ENCODE measurements at regions not wholly inside any gene's neighbourhood (a gene's known extent, or its start where the extent isn't known, plus 50 kb on each side); places are given as distances from the start of the nearest gene placed in this dataset.

DNA sequence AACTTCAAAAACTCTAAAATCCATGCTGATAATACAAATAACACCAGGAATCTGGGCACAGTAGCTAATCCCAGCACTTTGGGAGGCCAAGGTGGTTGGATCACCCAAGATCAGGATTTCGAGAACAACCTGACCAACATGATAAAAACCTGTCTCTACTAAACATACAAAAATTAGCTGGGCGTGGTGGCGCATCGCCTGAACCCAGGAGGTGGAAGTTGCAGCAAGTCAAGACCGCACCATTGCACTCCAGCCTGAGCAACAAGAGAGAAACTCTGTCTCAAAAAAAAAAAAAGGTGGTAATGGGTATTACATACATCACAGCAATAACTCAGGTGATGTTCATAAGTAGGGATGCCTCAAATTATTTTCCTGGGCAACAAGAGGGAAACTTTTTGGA is 315.0 kb upstream of the MEOX2 start:
- Histone ChIP-seq H3K9ac (ENCODE audit: low read depth, low read length) (no peak overlapping the region), H3K4me3 (ENCODE audit: low read depth, low read length) (no peak overlapping the region), H3K27me3 (ENCODE audit: control insufficient read depth, insufficient read depth, low read length) (no peaks in the 10 kb centered on the region), H3K36me3 (ENCODE audit: control insufficient read depth, insufficient read depth, low read length) (no peaks in the 10 kb centered on the region), H3K27ac (ENCODE audit: low read depth, low read length) (no peak overlapping the region), H3K4me1 (ENCODE audit: control insufficient read depth, insufficient read depth, low read length) (no peaks in the 10 kb centered on the region), H3K9me3 (ENCODE audit: control insufficient read depth, insufficient read depth, low read length) (no peaks in the 10 kb centered on the region)

DNA sequence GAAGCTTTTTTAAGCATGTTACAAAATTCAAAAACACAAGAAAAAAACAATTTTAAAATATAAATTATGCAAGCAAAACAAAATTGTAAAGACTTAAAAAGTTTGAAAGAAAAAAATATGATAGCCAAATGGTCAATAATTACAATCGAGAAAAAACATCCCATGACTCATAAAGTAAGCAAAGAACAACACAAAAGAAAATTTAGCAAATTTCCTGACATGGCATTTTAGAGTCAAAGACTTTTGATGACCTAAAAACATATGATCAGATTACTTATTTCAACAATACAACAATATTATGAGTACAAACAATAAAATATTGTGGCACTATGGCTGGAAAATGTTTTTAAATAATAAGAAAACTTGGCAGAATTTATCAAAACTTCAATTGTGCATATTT is 312.1 kb upstream of the MEOX2 start:
- H3K4me1 ChIP-seq (ENCODE audit: control insufficient read depth, insufficient read depth, low read length): no peaks in the 10 kb centered on the region
- no peaks in the 10 kb centered on the region for H3K36me3 ChIP-seq (ENCODE audit: control insufficient read depth, insufficient read depth, low read length)
- H3K27ac ChIP-seq (ENCODE audit: low read depth, low read length): no peak overlapping the region
- no peaks in the 10 kb centered on the region for H3K27me3 ChIP-seq (ENCODE audit: control insufficient read depth, insufficient read depth, low read length)
- no peak overlapping the region for H3K9ac ChIP-seq (ENCODE audit: low read depth, low read length)
- H3K9me3 ChIP-seq (ENCODE audit: control insufficient read depth, insufficient read depth, low read length): no peaks in the 10 kb centered on the region
- no peak overlapping the region for H3K4me3 ChIP-seq (ENCODE audit: low read depth, low read length)

DNA sequence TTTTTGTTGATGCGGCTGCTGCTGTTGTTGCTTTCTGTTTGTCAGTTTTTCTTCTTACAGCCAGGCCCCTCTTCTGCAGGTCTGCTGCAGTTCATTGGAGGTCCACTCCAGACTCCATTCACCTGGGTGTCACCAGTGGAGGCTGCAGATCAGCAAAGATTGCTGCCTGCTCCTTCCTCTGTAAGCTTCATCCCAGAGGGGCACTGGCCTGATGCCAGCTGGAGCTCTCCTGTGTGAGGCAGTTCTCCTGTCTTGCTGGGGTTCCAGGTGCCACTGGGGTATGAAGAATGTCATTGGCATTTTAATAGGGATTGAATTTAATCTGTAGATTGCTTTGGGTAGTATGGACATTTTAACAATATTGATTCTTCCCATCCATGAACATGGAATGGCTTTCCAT is 308.5 kb upstream of the MEOX2 start:
- Histone ChIP-seq H3K4me3 (ENCODE audit: low read depth, low read length) (no peak overlapping the region), H3K27me3 (ENCODE audit: control insufficient read depth, insufficient read depth, low read length) (no peaks in the 10 kb centered on the region), H3K9ac (ENCODE audit: low read depth, low read length) (no peak overlapping the region), H3K27ac (ENCODE audit: low read depth, low read length) (no peak overlapping the region), H3K36me3 (ENCODE audit: control insufficient read depth, insufficient read depth, low read length) (no peaks in the 10 kb centered on the region), H3K4me1 (ENCODE audit: control insufficient read depth, insufficient read depth, low read length) (no peaks in the 10 kb centered on the region), H3K9me3 (ENCODE audit: control insufficient read depth, insufficient read depth, low read length) (no peaks in the 10 kb centered on the region)

DNA sequence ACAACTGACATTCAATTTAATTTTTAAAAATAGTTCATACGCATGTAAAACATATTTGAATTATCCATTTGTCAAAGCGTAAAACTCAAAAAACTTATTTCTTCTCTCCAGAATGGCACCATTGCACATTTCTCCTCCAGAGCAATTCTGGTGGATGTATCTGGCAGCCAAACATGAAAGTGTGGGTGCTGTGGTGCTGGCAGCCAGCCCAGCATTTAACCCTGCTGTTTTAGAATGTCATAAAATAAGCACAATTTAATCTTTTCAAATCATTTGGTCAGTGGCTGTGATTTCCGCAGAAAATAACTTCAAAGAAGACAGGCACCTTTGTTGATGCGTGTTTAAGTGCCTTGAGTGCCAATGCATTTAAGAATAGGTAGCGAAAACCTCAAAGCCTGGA is 302.7 kb upstream of the MEOX2 start:
- Histone ChIP-seq H3K9ac (ENCODE audit: low read depth, low read length) (no peak overlapping the region), H3K27me3 (ENCODE audit: control insufficient read depth, insufficient read depth, low read length) (no peaks in the 10 kb centered on the region)

DNA sequence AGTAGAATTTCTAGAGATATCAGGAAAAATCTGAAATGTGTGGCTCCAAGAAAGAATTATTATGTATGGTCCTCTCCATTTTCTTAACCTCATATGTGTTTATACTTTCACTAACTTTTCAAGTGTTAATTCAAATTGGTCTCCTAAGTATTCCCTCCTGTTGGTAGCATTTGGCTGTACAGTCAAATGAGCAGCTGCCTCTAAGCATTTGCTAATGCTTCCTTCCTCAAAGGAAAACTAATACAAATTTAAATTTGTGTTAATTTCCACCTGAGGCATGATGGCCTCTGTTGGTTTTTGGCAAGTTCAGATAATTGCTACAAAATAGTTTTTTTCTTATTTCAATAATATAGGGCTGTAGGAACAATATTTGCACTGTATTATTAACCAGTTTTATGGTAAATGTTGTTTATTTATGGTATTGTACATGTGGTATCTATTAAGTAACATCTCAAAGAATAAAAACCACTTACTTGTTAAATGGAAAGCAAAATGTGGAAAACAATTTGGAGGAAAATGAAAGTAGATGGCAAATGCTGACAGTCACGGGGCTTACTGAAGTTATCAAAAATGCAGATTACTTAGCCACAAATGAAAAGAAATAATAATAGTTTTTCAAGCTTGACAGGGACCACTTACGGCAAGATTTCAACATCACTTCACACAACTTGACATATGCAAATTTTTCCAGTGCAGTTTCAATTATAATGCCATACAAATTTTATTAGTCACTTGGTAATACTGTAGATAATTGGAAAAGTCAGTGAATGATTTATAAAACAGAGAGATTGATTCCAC is 299.3 kb upstream of the MEOX2 start:
- no peaks in the 10 kb centered on the region for H3K36me3 ChIP-seq (ENCODE audit: control insufficient read depth, insufficient read depth, low read length)
- H3K4me3 ChIP-seq (ENCODE audit: low read depth, low read length): peak overlapping the region; percentile 8; the same call in 1 of the 2 replicates
- H3K9me3 ChIP-seq (ENCODE audit: control insufficient read depth, insufficient read depth, low read length): no peaks in the 10 kb centered on the region
- H3K9ac ChIP-seq (ENCODE audit: low read depth, low read length): no peak overlapping the region
- no peak overlapping the region for H3K27ac ChIP-seq (ENCODE audit: low read depth, low read length)
- H3K4me1 ChIP-seq (ENCODE audit: control insufficient read depth, insufficient read depth, low read length): peaks cover 30% of the 10 kb centered on the region
- H3K27me3 ChIP-seq (ENCODE audit: control insufficient read depth, insufficient read depth, low read length): no peaks in the 10 kb centered on the region

More for the DNA sequence above, 302.7 kb upstream of the MEOX2 start:
- Histone ChIP-seq H3K27ac (ENCODE audit: low read depth, low read length) (no peak overlapping the region), H3K9me3 (ENCODE audit: control insufficient read depth, insufficient read depth, low read length) (no peaks in the 10 kb centered on the region), H3K4me1 (ENCODE audit: control insufficient read depth, insufficient read depth, low read length) (peaks cover 30% of the 10 kb centered on the region), H3K36me3 (ENCODE audit: control insufficient read depth, insufficient read depth, low read length) (no peaks in the 10 kb centered on the region), H3K4me3 (ENCODE audit: low read depth, low read length) (no peak overlapping the region)

DNA sequence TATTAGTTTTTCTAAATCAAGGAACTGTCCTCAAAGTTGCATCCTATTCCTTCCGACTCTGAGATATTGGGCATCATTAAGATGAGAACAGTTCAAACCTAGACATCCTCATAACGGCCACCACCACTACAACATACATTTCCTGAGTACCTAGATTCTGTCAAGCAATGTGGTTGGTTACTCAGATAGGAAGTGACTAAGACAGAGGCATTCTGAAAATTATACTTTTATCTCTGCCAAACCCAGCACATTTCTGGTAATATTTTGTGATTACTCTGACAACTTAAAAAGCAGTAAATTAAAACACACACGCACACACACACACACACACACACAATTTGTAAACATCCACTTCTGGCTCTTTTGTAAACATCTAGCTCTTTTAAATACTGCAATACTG is 291.2 kb upstream of the MEOX2 start:
- H3K4me1 ChIP-seq (ENCODE audit: control insufficient read depth, insufficient read depth, low read length): no peaks in the 10 kb centered on the region
- no peak overlapping the region for H3K27ac ChIP-seq (ENCODE audit: low read depth, low read length)
- H3K36me3 ChIP-seq (ENCODE audit: control insufficient read depth, insufficient read depth, low read length): no peaks in the 10 kb centered on the region
- no peak overlapping the region for H3K9ac ChIP-seq (ENCODE audit: low read depth, low read length)
- H3K9me3 ChIP-seq (ENCODE audit: control insufficient read depth, insufficient read depth, low read length): no peaks in the 10 kb centered on the region
- H3K27me3 ChIP-seq (ENCODE audit: control insufficient read depth, insufficient read depth, low read length): no peaks in the 10 kb centered on the region
- H3K4me3 ChIP-seq (ENCODE audit: low read depth, low read length): no peak overlapping the region

DNA sequence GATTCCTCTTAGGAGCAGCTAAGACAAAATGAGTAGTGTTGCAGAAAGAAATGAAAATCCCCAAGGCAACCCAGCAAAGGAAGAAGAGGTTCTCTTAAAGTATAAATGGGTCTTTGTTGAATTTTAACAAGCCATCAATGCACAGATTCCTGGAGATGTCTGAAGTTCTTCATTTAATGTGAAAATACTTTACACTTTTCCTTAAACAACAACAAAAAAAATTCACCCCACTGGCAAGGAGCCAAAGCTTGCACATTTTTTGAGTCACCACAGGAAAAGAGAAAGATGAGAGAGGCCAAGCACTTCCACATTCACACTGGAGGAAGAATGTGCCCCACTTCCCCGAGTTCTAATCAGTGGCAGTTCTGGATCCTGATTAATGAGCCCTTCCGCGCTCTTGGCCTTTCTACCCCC is 286.4 kb upstream of the MEOX2 start:
- H3K9me3 ChIP-seq (ENCODE audit: control insufficient read depth, insufficient read depth, low read length): no peaks in the 10 kb centered on the region
- no peaks in the 10 kb centered on the region for H3K36me3 ChIP-seq (ENCODE audit: control insufficient read depth, insufficient read depth, low read length)
- no peak overlapping the region for H3K4me3 ChIP-seq (ENCODE audit: low read depth, low read length)
- H3K27ac ChIP-seq (ENCODE audit: low read depth, low read length): no peak overlapping the region
- H3K9ac ChIP-seq (ENCODE audit: low read depth, low read length): no peak overlapping the region
- no peaks in the 10 kb centered on the region for H3K4me1 ChIP-seq (ENCODE audit: control insufficient read depth, insufficient read depth, low read length)
- H3K27me3 ChIP-seq (ENCODE audit: control insufficient read depth, insufficient read depth, low read length): no peaks in the 10 kb centered on the region

DNA sequence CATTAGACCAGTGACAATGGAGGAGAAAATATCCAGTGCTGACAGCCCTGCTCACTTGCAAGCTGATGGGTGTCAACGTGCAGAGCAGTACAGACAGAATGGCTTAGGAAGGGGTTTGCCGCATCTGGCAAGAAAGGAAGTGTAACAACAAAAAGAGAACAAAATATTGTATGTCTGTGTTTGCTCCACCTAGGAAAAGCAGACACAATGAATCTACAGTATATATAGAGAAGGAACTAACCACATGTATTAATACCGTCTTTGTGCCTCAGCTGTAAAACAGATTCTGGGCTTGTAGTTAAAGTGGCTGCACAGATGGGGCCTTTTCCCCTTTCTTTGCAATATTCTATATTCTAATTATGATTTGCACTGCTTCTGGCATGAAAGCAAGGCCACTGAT is 281.1 kb upstream of the MEOX2 start:
- Histone ChIP-seq H3K4me1 (ENCODE audit: control insufficient read depth, insufficient read depth, low read length) (no peaks in the 10 kb centered on the region), H3K9me3 (ENCODE audit: control insufficient read depth, insufficient read depth, low read length) (no peaks in the 10 kb centered on the region), H3K4me3 (ENCODE audit: low read depth, low read length) (no peak overlapping the region), H3K27ac (ENCODE audit: low read depth, low read length) (no peak overlapping the region), H3K27me3 (ENCODE audit: control insufficient read depth, insufficient read depth, low read length) (no peaks in the 10 kb centered on the region), H3K9ac (ENCODE audit: low read depth, low read length) (no peak overlapping the region), H3K36me3 (ENCODE audit: control insufficient read depth, insufficient read depth, low read length) (no peaks in the 10 kb centered on the region)

DNA sequence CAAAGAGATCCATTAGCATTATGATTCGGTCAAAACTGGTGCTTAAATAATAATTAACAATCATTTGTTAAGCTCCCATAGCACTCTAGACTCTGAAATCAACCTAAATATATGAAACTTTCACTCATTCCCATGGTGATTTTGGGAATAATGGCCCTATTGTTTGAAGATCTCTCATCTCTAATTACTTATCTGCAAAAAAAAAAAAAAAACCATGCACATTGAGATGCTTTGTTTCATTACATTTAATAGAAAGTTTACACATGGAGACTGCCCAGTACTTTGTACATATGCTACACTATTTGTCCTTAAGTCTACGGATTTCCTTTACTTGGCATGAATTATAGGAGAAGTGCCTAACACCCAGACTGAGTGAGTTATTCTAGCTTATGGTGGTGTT is 280.6 kb upstream of the MEOX2 start:
- H3K27me3 ChIP-seq (ENCODE audit: control insufficient read depth, insufficient read depth, low read length): no peaks in the 10 kb centered on the region
- no peaks in the 10 kb centered on the region for H3K36me3 ChIP-seq (ENCODE audit: control insufficient read depth, insufficient read depth, low read length)
- H3K9ac ChIP-seq (ENCODE audit: low read depth, low read length): no peak overlapping the region
- no peaks in the 10 kb centered on the region for H3K9me3 ChIP-seq (ENCODE audit: control insufficient read depth, insufficient read depth, low read length)
- no peak overlapping the region for H3K4me3 ChIP-seq (ENCODE audit: low read depth, low read length)
- no peaks in the 10 kb centered on the region for H3K4me1 ChIP-seq (ENCODE audit: control insufficient read depth, insufficient read depth, low read length)
- no peak overlapping the region for H3K27ac ChIP-seq (ENCODE audit: low read depth, low read length)

DNA sequence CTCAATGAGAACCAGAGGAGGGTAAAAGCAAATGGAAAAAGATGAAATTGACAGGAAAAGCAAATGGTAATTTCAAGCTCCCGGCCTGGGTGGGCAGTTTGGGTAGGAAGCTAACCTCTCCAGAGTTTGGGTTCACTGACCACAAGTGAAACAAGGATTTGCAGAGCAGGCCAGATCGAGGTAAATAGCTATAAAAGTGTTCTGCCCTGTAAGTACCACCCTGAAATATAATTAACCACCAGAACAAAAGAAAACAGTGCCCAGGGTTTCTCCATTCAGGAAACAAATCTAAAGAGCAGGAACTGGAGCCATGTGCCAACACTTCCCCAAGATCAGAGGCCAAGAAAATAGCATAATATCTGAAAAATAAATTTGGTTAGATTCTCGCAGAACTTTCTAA is 276.7 kb upstream of the MEOX2 start:
- Histone ChIP-seq H3K9ac (ENCODE audit: low read depth, low read length) (no peak overlapping the region), H3K27ac (ENCODE audit: low read depth, low read length) (no peak overlapping the region), H3K4me1 (ENCODE audit: control insufficient read depth, insufficient read depth, low read length) (no peaks in the 10 kb centered on the region), H3K27me3 (ENCODE audit: control insufficient read depth, insufficient read depth, low read length) (no peaks in the 10 kb centered on the region), H3K9me3 (ENCODE audit: control insufficient read depth, insufficient read depth, low read length) (no peaks in the 10 kb centered on the region), H3K36me3 (ENCODE audit: control insufficient read depth, insufficient read depth, low read length) (no peaks in the 10 kb centered on the region), H3K4me3 (ENCODE audit: low read depth, low read length) (no peak overlapping the region)

DNA sequence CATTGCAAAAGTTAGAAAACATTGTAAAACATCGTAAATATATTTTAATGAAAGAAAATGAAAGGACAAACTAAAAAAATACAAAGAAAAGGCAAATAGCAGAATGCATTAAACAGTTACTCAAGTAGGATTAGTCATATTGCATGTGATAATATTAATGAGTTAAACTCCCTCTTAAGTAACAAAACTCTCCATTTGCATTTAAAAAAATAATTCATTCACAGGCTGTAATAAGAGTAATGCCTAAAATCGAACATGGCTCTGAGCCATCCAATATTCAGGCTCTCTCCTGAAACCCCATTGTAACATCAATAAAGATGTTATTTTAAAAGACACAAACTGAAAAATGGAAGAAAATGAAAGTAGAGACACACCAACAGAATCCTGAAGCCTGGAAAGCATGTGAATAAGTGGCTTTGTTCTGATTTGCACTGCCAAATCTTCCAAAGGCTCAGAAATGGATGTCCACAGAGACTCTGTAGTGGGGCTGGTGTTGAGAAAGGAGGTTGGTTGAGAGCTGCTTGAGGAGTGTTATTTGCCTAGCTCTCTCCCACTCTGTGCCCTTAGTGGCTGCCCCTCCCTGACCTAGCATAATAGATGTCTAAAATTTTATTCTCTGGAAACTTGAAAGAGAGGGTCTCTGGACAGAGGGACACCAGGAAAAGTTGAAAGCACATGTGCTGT is 268.3 kb upstream of the MEOX2 start:
- Histone ChIP-seq H3K9me3 (ENCODE audit: control insufficient read depth, insufficient read depth, low read length) (no peaks in the 10 kb centered on the region), H3K27me3 (ENCODE audit: control insufficient read depth, insufficient read depth, low read length) (no peaks in the 10 kb centered on the region), H3K9ac (ENCODE audit: low read depth, low read length) (no peak overlapping the region), H3K27ac (ENCODE audit: low read depth, low read length) (no peak overlapping the region), H3K4me3 (ENCODE audit: low read depth, low read length) (no peak overlapping the region), H3K36me3 (ENCODE audit: control insufficient read depth, insufficient read depth, low read length) (no peaks in the 10 kb centered on the region), H3K4me1 (ENCODE audit: control insufficient read depth, insufficient read depth, low read length) (no peaks in the 10 kb centered on the region)
